ENCODE measurements at regions not wholly inside any gene's neighbourhood (a gene's known extent, or its start where the extent isn't known, plus 50 kb on each side); places are given as distances from the start of the nearest gene placed in this dataset.

DNA sequence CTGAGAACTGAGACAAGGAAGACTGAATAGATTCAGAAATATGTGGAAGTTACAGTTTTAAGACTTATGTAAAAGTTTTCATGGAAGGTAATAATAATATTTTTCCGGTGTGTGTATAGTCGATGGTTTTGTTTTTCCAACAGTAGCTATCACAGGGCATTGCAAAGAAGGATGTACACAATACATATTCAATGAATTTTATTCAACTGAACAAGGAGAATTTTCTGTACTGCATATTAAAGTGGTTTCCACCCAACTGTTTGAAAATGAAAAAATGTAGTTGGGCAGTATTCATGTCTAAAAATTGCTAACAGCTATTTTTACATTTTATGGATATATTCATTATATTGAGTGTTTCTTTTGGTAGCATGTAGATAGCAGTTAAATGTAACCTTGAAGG is 350.3 kb upstream of the ATP10A start:
- TF ChIP-seq CTCF (IDR thresholded peaks at IDR 0.05; ENCODE audit: low read depth, low read length) = no peak
- no peaks in the 10 kb centered on the region for H3K27me3 ChIP-seq

GRCh38 chr15:26212109-26212508 is 349.0 kb upstream of the ATP10A start:
- Histone ChIP-seq H3K36me3 (no peaks in the 10 kb centered on the region), H3K4me1 (ENCODE audit: low read depth) (no peaks in the 10 kb centered on the region), H3K27ac (no peak overlapping the region), H3K9me3 (ENCODE audit: low read depth) (no peaks in the 10 kb centered on the region), H3K4me3 (no peak overlapping the region), H3K27me3 (no peaks in the 10 kb centered on the region)
- no peak for DNase-seq (ENCODE audit: low read depth in 1 of 2, low spot score in 1 of 2)
- TF ChIP-seq CTCF (IDR thresholded peaks at IDR 0.05; ENCODE audit: low read depth, low read length) = no peak

More for the DNA sequence above, 350.3 kb upstream of the ATP10A start:
- Histone ChIP-seq H3K36me3 (no peaks in the 10 kb centered on the region), H3K27ac (no peak overlapping the region), H3K4me1 (ENCODE audit: low read depth) (no peaks in the 10 kb centered on the region), H3K4me3 (no peak overlapping the region), H3K9me3 (ENCODE audit: low read depth) (no peaks in the 10 kb centered on the region)
- DNase-seq (ENCODE audit: low read depth in 1 of 2, low spot score in 1 of 2) = no peak

DNA sequence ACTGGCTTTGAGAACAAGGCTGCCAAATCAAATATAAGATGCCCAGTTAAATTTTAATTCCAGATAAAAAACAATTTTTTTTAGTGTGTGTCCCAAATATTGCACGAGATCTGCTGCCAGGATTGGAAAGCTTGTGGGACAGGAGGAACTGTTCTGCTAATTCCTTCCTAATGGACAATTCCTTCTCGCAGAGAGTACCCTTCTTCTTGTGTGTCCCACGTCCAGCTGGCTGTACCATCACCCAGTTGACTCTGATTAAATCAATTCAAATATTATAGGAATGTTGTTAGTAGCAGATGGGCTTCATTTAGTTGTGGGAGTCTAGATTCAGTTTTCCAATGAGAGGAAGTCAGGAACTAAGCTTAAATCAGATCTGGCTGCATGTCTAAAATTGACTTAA is 347.9 kb upstream of the ATP10A start:
- Histone ChIP-seq H3K27me3 (no peaks in the 10 kb centered on the region), H3K4me3 (no peak overlapping the region), H3K9me3 (ENCODE audit: low read depth) (no peaks in the 10 kb centered on the region), H3K4me1 (ENCODE audit: low read depth) (no peaks in the 10 kb centered on the region), H3K36me3 (no peaks in the 10 kb centered on the region), H3K27ac (no peak overlapping the region)
- no peak for TF ChIP-seq CTCF (IDR thresholded peaks at IDR 0.05; ENCODE audit: low read depth, low read length)
- DNase-seq (ENCODE audit: low read depth in 1 of 2, low spot score in 1 of 2) = no peak

DNA sequence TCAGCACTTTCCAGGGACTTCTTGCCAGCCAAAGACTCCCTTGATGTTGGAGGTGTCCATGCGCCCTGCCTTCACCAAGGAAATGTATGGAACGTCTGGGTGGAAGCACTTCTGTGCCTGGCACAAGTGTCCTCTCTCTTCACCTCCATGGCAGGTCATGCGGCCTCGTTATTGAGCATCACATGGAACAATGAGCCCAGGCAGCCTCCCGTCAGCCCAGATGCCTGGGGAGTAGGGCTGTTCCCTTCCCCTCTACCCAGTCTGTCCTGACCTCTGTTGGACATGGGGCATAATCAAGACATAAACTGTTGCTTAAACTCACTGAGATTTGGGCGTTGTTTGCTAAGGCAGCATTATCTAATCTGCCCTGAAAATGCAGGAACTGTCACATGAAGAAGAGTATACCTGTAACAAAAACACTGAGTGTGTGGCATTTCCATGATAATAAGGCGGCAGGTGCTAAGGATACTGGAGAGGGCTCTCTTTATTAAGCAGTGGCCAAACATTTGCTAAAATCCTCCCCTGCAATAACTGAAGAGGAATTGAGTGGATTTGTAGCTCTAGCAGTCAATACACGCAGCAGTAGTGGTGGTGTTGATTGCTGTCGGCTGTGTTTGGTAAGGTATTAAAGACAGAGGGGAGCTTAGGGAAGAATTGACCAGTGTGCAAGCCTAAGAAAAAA is 338.2 kb upstream of the ATP10A start:
- no peak for TF ChIP-seq CTCF (IDR thresholded peaks at IDR 0.05; ENCODE audit: low read depth, low read length)
- DNase-seq (ENCODE audit: low read depth in 1 of 2, low spot score in 1 of 2) = no peak
- no peak overlapping the region for H3K27ac ChIP-seq
- no peaks in the 10 kb centered on the region for H3K36me3 ChIP-seq
- no peak overlapping the region for H3K4me3 ChIP-seq
- H3K4me1 ChIP-seq (ENCODE audit: low read depth) = no peaks in the 10 kb centered on the region
- H3K9me3 ChIP-seq (ENCODE audit: low read depth) = no peaks in the 10 kb centered on the region
- no peaks in the 10 kb centered on the region for H3K27me3 ChIP-seq

DNA sequence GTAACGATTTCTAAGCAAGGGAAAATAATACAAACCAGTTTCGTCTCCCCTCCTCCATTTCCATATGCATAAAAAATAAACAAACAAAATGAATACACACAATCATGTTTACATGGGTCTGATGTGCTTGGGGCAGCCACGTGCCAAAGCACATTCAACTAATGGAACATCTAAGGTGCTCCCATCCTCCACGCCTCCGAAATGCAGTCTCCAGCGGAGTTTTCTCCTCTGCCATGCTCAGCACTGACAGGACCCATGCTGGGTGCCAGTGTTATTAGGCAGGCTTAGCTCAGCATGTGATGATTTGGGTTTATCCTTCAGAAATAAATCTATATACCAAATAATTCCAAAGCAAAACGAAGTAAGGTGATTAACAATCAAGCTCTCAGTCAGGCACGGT is 337.3 kb upstream of the ATP10A start:
- no peaks in the 10 kb centered on the region for H3K4me1 ChIP-seq (ENCODE audit: low read depth)
- no peak for DNase-seq (ENCODE audit: low read depth in 1 of 2, low spot score in 1 of 2)
- H3K4me3 ChIP-seq = no peak overlapping the region
- H3K36me3 ChIP-seq = no peaks in the 10 kb centered on the region
- H3K27ac ChIP-seq = no peak overlapping the region
- no peaks in the 10 kb centered on the region for H3K9me3 ChIP-seq (ENCODE audit: low read depth)
- no peaks in the 10 kb centered on the region for H3K27me3 ChIP-seq
- no peak for TF ChIP-seq CTCF (IDR thresholded peaks at IDR 0.05; ENCODE audit: low read depth, low read length)
